ENCODE measurements at regions not wholly inside any gene's neighbourhood (a gene's known extent, or its start where the extent isn't known, plus 50 kb on each side); places are given as distances from the start of the nearest gene placed in this dataset.

DNA sequence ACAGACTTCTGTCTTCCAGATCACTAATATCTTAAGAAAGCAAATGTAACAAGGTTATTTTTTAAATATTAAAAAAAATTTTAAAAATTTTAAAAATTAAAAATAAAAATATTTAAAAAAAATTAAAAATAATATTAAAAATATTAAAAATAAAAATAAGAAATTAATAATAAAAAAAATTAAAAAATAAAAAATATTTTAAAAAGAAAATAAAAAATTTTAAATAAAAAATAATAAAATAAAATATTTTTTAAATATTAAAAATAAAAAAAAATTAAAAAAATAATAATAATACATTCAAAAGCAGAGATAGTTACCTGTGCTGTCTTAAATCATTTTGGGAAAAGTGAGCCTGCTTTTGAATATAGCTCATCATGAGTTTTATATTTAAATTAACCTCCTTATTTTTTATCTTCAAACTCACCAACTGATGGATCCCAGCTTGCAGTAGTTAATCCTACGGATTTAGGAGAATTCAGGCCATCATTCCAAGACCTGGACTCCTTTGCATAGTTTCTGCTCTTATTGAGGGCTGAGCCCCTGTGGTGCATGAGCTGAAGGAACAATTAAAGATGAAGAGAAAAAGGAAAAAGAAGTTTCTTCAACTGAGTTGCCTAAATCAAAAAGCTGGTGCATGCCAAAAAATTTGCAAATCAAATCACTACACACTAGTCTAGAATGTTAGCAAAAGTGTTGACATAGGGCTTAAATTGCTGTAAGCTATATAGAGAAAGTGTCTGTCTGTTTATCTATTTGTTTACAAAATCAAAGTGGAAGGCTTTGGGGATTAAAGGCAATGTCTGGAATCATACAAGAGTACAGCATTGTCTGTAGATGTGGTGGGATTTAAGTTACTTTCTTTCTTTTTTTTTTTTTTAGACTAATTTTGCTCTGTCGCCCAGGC lies 50.5 kb upstream of the ZNF438 start:
- no peak for DNase-seq (ENCODE audit: low read depth in 2 of 2)

DNA sequence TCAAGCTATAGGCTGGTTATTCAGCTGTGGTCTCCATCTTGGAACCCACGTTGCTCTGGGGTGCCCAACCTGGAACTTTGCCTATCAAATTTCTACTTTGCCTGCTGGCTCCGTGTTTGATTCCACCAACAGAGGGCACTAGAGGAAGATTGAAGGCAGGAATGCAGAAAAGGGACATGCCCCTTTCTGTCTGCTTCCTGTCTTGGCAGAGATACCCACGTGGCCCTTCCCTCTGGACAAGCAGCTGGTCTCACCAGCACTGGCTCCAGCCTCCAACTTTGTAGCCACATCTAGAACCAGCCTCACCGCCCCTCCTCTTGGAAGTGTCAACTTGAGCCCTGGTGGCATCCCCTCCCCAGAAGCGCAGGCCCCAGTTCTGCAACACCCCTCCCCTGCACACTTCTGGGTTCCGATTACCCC lies 52.1 kb upstream of the ZNF438 start:
- DNase-seq (ENCODE audit: low read depth in 2 of 2) = peak; percentile 20 to 55

DNA sequence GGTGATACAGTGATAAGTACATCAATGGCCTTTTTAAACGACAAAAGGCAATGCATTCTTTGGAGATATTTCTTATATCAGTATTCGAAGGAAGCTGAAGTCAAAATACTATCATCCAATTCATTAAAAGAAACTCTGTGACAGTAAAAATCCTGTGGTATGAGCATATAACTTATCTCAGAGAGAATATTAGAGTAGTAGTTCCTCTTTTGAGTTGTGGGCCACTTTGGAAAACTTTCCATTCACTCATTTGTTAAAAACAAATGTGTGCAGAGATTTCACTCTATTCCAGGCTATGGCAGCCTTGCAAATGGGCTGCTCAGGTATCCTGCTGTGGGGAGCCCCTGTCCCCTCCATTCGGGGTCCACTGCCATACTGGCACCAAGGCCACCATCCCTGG lies 55.3 kb upstream of the ZNF438 start:
- no peak for DNase-seq (ENCODE audit: low read depth in 2 of 2)

DNA sequence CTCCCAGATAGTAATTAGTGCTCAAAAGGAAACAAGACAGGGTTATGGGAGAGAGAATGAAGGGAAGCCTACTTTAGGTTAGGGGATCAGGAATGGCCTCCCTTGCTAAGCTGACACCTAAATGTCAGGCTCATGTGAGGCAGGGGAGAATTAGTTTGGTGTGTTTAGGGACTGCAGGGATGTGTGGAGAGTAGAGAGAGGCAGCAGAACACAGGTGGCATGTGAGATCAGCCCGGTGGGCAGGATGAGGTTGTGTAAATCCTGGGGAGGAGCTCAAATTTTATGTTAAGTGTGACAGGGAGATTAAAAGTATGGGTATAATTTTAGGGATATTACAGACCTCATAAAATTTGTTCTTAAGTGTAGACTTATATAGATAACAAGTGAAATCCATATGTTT lies 56.2 kb upstream of the ZNF438 start:
- no peak for DNase-seq (ENCODE audit: low read depth in 2 of 2)

DNA sequence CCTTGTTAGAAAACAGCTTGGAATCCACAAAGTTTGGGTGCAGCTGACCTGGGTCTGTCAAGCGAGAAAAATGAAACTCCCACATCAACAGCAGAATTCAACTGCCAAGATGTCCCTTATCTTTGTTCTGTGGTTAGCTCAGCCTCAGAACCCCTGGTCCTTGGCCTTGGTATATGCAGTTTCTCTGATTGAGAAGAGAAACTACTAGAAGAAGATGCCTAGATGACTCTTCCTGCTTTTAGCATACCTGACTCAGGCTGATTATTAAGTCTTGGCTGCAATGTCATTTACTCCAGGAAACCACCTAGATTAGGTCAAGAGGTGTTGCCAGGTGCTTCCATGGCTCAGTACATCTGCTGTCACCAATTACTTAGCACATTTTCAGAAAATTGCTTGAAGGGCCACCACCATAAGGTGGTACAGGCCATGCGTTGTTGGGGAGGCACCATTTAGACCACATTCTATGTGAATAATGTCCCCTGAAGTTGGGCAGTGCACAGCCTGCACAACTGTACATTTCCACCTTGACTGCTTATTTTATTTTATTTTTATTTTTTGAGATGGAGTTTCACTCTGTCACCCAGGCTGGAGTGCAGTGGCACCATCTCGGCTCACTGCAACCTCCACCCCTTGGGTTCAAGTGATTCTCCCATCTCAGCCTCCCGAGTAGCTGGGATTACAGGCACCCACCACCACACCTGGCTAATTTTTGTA lies 59.4 kb upstream of the ZNF438 start:
- no peak for DNase-seq (ENCODE audit: low read depth in 2 of 2)

DNA sequence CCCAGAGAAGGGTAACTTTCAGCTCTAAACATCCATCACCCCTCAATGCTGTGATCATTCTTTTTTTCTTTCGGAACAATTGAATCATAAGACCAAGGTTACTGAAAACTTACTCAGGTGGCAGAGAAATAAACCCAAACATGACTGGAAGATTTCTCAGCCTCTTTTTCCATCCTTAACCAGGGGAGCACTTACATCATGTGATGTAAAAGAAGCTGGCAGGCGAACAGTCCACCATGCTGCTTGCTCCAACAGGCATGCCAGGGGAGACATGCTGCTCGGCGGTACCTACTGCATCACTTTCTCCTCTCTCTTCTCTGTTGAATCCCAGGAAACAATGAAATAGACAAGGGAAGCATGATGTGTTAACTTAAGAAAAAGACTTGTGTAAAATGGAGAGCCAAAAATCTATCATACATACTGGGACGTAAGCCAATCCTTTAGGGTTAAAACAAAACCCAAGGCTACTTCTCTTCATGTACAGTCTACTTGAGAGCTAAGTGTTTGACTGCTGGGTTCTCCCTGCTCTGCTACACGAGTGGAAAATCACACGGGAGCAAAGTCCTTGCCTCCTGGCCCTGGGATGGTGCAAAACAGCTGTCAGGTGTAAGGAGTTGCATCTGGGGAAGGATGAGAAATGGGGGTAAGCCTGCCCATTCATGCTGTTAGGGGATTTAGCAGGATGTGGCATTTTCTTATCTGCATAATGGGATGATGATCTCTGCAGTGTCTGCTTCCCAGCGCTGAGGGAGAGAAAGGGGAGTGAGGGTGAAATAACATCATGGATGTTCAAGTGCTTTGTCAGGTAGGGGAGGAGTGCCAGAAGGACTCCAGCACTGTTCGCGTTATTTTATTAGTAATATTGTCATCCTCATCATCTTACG lies 64.3 kb upstream of the ZNF438 start:
- no peak for DNase-seq (ENCODE audit: low read depth in 2 of 2)

DNA sequence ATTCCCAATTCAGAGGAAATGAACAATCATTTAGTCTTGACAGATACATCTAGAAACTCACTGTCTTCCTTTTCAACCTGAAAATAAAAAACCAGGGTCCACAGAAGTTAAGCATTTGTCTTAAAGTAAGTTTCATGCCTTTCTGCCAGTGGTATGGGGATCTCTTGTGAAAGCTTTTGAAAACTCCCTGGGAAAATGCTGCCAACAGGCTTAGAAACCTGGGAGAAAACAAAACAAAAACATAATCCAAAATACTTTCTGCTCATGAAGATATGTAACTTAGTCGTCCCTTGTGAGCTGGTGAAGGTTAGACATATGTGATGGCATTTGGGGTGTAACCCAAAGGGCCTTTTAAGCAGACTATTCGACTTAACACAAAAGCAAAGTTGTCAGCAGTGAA lies 66.4 kb upstream of the ZNF438 start:
- no peak for DNase-seq (ENCODE audit: low read depth in 2 of 2)

DNA sequence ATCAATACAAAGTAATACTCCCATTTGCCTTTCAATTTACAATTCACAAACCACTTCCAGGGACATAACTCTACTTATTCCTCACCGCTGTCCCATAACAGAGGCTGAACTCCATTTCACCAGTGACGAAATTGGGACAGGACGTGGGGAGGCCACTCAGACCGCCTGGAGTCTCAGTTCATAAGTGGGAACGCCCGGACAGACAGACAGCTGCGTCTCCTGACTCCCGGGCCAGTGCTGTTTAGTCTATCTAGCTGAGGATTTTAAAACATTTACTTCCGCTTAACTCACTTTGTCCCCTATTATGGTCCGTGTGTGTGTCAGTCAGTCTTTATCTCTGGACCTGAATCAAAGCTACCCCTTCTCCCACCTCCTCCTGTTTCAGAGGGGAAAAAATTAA lies 67.4 kb upstream of the ZNF438 start:
- DNase-seq (ENCODE audit: low read depth in 2 of 2) = no peak

DNA sequence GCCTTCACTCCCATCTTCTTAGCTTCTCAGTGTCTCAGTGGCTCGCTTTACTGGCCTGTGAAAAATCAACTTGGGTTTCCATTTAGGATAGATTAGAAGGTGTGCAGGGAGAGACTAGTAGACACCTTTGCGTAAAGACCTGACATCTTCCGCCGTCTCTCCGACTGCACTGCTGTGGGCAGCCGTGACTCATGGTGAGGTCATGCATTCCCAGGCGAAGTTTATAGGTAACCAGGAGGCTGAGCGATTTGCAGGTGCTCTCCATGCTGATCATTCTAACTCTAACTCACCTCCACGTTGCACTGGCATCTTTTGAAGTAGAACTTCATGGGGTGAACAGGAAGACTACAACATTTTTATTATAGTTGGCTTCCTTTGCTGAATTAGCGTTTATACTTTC lies 68.0 kb upstream of the ZNF438 start:
- DNase-seq (ENCODE audit: low read depth in 2 of 2) = peak; percentile 28 to 36

DNA sequence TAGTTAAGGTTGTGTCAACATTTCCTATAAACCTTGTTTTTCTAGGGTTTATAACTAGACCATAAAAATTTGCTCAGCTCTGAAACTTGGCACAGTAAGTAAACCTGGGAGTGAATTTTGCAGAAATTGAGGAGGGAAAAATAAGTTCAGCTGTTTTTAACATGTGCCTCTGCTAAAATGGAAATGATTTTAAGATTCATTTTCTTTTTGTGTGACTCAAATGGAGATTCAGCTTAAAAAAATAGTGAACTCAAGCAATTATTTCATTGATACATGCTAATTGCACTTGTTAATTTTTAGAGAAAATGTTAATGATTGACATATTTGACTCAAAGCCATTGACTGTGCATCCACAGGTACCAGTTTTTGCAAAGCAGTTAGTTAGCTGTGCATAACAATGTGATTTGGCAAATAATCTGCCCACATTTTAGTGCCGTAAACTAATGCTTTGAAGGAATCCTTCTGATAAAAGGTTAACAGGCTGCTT lies 68.5 kb upstream of the ZNF438 start:
- no peak for DNase-seq (ENCODE audit: low read depth in 2 of 2)

DNA sequence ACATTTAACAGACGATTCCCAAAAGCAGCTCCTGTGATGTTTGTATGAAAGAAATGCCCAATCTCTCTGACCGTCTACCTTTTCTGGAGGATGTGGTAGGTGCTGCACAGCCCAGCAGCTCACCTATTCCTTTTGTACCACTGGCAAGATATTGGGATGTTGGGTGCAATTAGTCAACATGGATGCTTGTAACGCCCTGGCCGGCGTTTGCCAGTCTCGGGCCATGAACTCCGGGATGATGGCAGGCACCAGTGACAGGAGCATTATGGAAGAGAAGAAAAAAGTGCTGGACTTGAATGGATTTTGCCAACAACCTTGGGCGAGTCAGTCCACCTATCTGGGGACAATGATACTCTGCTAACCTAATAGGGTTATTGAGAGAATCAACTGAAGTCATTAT lies 69.0 kb upstream of the ZNF438 start:
- no peak for DNase-seq (ENCODE audit: low read depth in 2 of 2)

DNA sequence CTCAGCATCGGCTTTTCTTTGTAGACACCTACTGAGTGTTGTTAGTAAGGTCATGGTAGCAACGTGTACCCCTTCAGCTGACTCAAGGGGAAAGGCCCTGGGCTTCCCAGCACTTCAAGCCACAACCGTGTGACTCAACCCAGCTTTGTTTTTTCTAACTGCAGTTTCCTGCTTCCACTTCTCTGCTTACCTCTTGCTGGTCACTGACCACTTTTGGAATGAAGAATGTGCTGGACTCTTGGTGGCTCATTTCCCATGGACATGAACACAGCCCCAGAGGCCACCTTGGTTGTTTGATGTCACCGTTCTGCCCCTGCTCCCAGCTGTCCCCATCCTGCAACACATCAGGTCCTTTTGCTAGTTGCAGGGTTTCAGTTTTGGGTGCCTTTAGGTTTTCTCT lies 69.5 kb upstream of the ZNF438 start:
- peak; percentile 47 to 55 for DNase-seq (ENCODE audit: low read depth in 2 of 2)

DNA sequence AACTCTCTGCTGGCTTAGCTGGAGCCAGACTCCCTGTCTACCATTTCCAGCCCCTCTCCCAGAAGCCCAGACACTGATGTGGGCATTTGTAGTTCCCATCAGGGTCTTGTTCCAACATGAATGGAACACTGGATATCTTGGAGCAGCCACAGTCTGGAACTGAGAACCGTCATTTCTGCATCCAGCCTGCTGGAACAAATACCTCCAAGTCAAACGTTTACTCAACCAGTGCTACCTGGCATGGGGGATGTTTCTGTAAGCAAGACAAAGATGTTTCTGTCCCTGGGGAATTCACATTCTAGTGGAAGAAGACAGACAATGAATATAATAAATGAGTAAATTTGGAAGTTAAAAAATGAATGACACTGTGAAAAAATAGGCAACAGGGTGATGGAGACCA lies 70.8 kb upstream of the ZNF438 start:
- no peak for DNase-seq (ENCODE audit: low read depth in 2 of 2)

DNA sequence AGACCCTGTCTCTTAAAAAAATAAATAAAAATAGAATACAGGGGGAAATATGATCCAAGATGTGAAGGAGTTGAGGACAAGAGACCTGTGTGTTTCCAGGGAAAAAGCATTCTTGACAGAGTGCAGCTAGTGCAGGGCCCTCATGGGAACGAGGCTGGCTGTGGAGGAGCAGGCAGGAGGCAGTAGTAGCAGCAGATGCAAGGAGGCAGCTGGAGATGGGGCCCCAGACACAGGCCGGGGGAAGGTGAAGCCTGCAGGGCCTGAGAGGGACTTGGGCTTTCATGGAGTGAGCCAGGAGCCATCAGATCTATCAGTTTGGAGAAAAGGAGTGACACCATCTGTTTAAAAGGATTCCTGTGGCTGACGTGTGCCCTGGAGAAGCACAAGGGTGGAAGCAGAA lies 71.4 kb upstream of the ZNF438 start:
- no peak for DNase-seq (ENCODE audit: low read depth in 2 of 2)

DNA sequence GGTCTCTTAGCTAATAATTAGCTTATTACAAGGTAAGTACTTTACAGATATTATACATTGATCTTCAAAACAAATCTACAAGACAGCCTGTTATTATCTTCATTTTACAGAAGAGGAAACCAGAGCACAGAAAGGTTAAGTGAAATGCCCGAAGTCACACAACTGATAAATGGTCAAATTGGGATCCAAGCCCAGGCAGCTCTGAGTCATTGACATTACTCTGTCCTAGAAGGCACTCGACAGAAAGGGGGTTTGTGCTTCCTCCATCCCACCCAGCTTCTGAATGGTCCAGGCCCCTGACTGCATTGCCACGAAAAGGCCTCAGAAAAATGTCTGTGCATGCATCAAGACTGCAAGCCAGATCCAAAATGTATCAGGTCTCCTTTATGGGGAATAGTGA lies 81.3 kb upstream of the ZNF438 start:
- no peak for DNase-seq (ENCODE audit: low read depth in 2 of 2)

DNA sequence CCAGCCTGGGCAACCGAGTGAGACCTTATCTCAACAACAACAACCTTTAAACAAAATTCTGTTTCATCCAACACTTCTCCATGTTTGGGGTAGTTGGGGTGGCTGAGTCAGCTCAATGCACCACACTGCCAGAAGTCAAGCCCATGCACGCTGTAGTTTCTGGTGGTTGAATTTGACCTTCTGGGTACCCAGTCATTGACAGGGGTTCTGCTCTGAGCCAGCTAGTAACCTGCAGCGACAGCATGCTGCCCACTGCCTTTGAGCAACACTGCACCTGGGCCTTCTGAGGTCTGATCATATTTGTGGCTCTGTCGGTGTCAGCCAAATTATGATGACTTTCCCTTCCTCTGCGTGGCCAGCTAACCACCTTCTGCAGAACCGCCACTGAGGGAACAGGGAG lies 84.6 kb upstream of the ZNF438 start:
- no peak for DNase-seq (ENCODE audit: low read depth in 2 of 2)

DNA sequence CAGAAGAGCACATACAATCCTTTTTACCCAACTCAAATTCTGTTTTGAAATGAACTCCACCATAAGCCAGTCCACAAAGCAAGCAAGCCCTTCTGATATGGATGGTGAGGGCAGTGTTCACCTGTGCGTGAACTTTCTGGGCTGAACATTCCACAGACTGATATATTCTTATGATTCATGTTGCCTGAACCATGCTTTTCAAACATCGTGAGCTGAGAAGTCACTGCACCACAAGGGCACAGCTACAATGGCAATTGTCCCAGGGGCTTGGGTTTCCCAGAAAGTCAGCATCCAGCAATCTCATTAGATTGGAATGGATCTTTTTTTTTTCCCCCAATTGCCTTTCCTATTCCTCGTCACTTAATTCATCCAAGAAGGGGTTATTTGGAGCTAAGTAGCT lies 86.9 kb upstream of the ZNF438 start:
- DNase-seq (ENCODE audit: low read depth in 2 of 2) = no peak

DNA sequence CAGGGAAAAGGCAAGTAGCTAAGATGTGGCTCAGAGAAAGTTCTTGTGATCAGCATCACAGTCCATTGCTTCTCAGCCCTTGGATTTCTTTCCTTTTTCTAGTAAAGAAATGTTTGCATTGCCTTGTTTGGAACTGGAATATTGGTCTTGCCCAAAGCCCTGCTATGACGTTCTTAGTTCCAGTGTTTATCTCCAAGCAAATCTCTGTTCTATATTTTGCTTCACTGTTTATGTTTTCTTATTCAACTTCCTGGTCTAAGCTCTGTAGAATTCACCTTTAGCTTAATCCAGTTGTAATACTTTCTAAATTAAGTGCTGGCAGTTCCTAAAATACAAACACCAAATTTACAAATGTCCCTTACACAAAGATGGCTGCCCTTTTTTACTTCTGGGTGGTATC lies 88.7 kb upstream of the ZNF438 start:
- DNase-seq (ENCODE audit: low read depth in 2 of 2) = no peak

DNA sequence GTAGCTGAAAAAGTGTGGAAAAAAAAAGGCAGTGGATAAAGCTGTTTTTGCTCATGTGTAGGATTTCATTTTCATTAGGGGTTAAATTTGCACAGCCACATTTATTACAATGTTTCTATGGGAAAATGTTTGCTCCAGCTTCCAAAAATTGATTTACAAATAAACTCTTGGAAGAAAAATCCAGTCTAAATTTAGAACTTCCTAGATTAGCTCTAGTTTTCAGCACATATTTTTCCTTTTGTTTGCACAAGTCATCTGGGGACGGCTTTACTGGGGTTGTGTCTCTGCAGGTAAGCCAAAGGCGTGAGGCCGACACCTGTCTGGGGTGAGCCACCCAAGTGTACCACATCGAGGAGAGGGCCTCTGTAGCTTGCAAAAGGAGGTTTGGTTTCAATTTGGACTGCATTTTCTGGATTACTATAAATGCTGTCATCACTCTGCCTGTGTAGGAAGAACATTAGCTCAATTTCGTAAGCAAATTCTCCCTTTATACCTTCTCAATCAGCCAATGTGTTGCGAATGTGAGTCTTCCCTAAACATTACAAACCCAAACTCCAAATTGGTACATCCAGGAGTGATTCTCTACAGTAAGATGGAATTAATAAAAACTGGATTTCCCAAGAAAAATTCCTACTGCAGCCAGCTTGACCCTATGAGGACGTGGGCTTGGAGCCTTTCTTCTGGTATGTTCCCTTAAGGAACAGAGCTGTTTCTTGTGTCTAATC lies 89.5 kb upstream of the ZNF438 start:
- DNase-seq (ENCODE audit: low read depth in 2 of 2) = no peak

DNA sequence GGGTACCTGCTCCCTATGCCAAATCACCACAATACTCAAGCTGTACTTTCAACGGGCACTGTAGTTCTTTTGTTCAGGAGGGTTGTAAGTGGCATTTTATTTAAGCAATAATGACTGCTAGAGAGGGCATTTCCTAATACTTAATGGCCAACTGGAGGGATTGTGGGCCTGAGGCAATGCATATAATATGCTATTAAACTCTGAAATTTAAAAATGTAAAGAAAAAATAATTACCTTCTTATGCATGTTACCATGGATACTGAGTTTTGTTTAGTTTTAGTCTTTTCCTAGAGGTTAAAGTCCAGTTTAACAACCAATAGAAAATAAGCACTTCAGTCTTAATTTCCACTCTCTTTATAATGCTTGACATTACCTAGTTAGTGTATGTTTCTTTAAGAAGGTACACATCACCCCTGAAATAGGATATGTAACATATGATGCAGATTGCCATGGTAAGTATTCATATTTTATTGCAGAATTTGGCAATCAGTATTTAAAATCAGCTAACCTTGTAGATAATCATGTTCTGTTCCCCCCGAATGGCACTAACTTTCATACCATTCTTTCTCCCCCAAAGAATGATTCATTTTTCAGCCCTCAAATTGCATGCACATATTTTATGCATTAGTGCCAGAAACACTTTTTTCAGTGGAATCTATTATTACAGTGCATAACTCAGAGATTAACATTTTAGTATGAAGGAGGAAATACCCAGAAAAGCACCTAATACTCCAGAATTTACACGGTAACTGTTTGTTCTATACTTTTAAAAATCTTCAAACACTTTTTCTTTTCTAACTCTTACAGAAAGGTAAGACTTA lies 90.3 kb upstream of the ZNF438 start:
- no peak for DNase-seq (ENCODE audit: low read depth in 2 of 2)

DNA sequence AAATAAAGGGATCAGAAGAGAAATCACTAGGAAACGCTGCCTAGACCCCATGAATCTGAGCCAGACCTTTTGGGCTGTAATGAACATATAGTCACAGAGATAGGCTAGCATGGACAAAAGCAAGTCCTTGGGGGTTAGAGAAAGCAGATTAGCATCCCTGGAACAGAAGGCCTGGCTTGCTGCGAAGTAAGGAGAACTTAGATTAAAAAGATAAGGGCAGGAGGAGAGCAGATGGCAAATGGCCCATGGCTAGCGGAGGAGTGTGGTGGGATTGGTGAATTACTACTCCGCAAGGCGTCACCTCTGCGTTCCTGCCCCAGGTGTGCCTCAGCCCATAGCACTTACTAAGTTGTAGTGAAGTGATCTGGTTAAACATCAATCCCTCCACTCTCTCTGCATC lies 92.3 kb upstream of the ZNF438 start:
- no peak for DNase-seq (ENCODE audit: low read depth in 2 of 2)
